Stimulated activated CD8-positive, alpha-beta memory T cell treated with anti-CD3 and anti-CD28 coated beads, Interleukin-7, amount 100 ng/mL, for 4 hours (primary cell): ENCODE measurements at regions not wholly inside any gene's neighbourhood (a gene's known extent, or its start where the extent isn't known, plus 50 kb on each side); places are given as distances from the start of the nearest gene placed in this dataset.

ENCODE experiments used
- DNase-seq, 2 donors: peaks; one replicate each; pipeline ENCODE4 v3.0.0-alpha.2; 2020; ENCODE audit warnings: low read depth in 2 of 2

DNA sequence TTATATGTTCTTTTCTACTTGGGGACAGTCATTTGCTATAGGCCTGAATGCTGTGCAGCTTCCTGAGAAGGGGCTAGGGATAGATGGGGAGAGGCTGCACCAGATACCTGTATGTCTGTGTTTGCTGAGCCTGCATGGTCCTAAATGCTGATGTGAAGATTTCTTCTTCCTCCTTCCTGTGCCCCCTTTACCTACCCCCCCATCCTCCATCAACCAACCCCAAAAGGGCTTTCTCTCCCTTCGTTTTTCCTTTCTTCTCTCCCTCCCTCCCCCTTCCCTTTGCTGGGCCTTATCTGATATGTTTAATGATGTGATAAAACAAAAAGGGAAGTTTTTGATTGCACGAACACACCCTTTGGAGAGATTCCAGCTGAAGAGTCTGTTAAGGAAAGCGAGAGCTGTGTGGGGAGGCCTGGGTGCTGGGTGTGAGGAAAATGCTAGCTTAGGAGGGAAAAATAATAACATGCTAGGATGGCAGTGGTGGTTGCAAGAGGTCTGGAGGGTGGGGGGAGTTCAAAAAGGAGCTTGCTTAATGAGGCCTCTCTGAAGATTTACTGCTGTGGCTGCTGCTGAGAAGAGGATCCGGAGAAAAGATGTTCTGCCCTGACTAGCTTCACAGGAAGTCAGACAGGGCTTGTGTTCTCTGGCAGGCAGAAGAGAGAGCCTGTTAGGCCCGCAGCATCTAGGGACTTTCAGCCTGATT lies 101.8 kb downstream of the SAMD9 start:
- DNase-seq: no peak

DNA sequence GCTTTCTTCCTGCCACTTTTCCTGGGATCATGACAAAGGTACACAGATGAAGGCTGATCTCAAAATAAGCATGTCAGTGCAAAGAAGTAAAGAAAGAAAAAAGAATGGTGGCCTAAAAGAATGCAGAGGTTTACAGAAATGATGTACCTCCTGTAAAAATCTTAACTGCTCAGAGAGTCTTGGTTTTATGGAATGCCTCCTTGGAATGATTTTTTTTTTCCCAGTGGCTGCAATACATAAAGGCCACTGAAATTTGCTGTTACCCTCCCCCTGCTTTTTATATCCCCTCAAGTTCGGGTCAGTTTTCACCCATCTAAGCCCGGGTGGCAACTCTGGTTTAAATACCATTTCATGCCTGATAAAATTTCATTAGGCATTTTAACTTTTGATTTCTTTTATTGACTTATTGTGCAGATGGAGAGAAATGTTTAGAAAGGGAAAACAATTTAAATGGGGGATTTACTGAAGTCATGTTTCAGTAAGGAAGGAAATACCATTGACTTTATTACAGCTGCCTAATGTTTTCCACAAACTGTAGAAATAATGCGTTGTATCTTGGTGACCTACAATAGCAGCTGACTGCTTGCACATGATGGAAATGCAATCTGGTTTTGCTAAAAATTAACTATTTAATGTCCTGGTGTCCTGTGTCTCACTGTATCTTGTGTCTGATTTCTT lies 102.5 kb downstream of the SAMD9 start:
- no peak for DNase-seq

DNA sequence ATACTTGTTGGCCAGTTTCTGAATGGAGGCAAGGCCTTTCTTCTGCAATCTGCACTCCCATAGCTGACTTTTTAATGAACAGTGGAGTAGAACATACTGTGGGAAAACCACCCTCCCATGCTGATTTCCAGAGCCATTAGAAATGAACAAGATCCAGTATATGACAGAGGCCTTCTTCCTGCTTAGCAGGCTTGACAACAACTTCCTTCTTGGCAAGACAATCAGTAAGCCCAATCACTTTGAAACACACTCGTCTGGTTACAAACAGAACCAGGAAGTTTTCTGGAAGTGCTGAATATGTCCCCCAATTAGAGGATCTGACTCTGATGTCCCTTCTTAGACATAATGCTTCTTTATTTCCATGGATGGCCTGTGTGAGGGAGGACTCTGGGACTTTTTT lies 103.4 kb downstream of the SAMD9 start:
- no peak for DNase-seq

DNA sequence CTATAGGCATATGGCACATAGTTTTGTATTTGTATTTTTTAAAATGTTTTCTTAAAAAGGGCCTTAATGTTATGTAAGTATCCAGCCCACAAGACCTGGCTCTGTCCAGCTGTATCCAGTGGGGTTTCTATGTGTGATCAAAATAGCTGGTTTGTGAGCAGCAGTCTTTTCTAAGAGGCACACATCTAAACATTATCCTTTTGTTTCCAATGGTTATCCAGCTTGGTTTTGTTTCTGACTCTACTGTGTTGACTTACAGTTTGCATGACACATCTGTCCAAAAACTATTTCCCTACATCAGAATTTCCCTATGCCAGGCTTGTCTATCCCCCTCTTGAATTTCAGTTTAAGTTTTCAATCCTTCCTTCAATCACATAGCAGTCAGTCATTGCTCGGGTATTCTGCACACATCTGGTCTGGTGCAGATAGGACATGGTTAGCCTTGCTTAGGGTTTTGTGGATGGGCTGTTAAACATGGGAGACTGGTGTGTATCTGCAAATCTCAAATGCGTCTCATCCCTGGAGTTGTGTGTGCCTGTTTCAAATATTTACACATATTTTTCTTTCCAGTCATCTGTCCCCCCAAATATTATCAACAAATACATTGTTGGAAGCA lies 104.2 kb downstream of the SAMD9 start:
- DNase-seq: no peak

DNA sequence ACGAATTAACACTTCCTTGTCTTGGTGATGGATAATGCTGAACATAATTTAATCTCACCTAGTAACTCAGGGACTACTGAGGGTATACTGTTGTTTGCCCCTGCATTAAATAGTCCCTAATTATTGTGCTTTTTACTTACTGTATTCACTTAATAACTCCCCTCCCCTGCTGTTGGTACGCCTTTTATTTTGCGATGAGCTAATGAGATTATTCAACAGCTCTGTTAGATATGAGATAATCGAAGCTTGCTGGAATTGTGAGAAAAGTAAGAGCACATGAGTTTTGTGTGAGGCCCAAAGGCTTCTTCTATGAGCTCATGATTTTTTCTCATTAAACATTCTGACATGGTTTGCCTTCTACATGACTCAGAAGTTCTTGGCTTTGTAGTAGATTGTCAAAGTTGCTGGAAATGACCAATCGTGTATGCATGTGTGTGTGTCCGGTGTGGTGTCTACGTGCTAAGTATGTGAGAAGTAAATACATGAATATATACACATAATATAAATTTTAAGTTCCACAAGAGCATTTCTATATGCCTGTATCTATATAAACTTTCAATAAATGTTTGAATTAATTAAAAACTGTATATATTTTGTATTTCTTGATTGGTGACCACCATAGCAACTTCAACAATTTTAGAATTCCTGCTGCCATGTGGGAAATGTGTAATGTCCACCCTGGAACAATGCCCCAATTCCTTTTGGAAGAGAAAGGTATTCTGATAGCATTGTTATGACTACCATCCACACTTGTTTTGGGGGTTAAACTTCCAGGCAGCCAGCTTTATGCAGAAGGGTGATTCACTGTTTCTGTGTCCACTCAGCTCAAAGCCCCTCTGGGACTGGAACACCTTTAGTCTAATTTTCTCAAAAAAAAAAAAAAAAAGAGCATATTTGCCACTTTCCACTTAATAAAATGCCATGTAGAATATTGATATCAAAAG lies 106.2 kb downstream of the SAMD9 start:
- DNase-seq: no peak

DNA sequence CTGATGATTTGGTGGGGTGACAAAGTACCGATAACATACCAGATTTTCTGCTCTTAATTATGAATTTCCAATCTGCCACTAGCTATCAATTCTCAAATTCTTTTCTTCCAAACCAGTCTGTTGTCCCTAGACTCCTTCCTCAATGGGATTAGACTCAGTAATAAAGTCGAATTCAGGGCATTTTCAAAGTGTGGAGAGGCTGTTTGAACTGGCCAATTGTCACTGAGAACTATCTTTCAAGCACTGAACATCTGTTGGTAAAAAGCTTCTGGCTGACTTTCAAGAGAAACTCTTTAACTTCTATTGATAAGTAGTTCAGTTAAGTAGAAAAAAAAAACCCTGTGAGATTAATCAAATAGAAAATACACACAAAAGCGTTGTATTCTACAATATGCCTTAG lies 108.9 kb downstream of the SAMD9 start:
- DNase-seq: no peak

DNA sequence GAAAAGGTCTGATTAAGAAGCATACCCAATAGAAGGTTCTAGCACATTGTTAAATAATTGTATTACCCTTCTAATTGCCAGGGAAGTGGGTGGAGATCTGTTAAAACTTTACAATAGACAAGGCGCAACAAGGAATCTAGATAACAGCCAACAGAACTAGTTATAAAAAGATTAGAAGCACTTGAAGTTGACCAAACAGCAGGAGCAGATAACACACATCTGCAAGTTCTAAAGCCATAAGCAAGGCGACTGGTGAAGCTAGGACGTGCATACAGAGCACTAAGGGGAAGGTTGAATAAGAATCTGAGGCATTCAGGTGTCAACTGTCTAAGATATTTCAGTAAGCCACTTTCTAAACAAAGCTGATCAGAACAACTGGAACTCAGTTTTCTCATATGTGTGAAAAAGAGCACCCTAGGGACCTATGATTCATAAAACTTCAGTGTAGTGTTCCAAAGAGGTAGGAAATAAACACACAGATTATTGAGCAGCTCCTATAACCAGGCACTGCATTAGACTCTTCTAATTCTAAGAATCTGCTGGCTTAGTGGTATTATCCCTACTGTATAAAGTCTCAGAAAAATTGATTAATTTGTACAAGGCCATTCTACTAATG lies 111.2 kb downstream of the SAMD9 start:
- no peak for DNase-seq

DNA sequence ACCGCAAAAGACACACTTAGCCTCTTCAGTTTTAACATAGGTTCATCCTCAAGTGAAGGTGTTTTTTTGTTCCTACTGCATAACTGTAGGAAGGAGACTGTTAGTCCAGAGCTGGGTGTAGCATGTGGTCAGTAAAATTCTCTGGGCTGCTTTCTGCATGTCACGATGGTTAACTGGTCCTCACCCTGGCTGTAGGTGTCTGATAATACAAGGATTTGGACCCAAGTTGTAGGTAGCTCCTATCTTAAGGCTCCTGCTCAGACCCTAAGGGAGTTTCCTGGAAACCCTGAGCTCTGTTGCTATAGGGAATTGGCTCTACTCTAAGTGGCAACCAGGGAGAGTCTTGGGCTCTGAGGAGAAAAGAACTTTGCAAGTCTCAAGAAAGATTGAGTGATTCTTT lies 112.9 kb downstream of the SAMD9 start:
- no peak for DNase-seq

DNA sequence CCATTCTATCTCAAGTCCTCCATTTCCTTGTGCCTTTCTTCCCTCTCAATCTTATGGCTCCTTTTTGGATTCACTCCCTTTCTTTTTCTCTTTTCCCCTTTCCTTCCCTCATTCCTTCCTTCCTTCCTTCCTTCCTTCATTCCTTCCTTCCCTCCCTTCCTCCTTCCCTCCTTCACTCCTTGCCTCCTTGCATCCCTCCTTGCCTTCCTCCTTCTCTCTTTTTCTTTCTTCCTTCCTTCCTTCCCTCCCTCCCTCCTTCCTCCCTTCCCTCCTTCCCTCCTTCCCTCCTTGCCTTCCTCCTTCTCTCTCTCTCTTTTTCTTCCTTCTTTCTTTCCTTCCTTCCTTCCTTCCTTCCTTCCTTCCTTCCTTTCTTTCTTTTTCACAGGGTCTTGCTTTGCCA lies 120.1 kb downstream of the SAMD9 start:
- DNase-seq: no peak

DNA sequence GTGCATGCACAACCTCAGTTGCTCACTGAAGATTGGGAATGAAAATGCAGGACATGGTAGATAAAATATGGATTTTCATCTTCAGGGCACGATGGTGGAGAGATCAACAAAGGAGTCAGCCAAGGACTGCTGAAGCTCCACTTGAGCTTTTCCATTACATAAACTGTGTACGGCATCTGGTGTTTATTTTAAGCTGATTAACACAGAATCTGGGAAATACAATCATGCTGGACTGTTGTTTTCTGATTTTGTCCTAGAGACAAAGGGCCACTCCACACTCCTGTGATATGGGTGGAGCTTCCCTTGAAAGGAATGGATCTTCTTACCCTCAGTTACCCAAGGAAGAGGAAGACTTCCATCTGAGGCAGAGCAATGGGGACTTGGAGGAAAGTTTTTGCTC lies 120.6 kb downstream of the SAMD9 start:
- no peak for DNase-seq

DNA sequence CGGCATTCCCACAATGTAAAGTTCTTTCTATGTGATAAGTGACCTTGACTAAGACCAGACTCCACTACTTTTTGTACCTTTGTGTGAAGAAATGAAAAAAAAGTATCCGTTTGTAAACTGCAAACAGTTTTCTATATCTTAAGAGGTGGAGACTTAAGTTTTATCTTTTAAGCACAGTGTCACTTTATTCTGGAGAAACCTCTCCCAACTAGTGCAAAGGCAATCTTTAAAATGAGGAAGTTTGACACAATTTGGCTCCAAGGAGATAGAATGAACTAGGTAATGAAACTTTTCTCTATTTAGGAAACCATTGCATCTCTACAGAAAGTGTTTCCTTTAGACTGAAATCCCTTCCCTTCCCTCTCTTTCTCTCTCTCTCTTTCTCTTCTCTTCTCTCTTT lies 122.9 kb downstream of the SAMD9 start:
- DNase-seq: no peak

DNA sequence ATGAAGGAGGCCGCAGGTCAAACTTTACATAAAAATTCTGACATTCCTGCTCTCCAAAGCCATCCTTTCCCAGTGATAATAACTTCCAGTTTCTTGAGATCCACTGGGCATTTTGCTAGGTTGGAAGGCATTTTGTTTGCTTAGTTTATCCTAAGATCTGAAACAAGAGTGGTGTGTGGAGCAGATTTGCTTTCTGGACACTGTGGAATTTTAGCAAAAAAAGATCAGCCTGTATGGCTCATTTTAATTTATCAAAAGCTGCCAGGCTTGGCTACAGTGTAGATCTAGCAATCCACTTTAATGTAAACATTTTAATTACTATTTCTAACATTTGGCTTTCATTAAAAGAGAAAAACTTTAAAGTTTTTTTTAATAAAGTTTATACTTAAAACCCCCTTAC lies 124.8 kb downstream of the SAMD9 start:
- no peak for DNase-seq

DNA sequence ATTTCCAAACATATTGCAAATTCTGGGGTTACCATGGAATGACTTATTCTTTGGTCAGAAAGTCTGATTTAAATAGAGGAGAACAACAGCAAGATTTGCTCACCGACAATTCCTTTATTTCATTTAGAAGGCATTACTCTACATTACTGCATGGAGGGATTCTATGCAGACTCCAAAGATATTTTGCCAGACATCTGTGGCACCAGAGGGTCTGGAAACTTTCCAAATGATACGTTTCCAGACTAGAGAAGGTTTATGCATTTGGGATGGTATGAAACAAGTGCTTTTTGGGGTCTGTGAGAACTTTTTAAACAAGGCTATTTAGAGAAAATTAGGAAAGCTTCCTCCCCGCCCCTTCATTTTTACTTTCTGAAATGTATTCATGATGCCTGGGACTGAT lies 125.3 kb downstream of the SAMD9 start:
- no peak for DNase-seq

DNA sequence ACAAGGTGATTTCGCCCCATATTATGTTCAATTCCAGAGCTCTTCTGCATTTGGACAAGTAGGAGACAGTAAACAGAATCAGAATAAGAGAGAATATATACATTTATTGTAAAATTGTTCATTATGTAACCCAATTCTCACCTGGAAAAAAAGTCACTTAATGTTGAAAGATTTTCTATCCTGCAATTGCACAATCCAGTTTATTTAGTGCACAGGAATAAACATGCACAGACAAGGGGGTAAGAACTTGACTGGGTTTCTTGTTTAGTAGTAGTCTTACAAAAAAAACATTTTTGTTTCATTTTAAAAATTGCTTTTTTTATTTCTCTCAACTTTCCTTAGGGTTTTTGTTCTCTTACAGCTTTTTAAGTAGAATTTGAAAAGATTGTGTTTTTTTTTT lies 126.6 kb downstream of the SAMD9 start:
- no peak for DNase-seq

DNA sequence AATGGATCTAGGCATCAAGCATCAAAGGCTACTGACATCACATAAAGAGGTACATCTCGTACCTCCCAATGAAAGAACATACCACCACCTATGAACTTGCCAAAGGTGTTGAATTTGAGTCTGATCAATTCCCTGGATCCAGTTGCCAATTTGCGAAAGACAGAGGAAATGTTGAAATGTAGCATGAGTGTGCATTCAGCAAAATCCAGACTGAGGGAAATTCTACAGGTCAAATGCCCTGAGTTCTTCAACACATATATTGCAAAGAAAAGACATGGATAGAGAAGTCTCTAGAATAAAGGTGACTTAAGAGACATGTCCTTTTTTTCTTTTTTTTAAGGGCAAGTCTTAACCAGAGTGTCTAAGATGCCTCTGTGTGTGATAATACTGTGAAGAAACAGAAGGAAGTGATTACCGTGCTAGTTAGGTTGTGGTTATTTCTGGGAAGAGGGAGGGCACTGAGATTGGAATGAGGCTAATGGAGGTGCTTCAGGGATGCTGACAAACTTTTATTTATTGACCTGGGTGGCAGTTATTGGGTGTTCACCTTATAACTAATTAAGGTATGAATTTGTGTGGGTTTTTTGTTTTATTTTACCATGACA lies 128.7 kb downstream of the SAMD9 start:
- DNase-seq: no peak

DNA sequence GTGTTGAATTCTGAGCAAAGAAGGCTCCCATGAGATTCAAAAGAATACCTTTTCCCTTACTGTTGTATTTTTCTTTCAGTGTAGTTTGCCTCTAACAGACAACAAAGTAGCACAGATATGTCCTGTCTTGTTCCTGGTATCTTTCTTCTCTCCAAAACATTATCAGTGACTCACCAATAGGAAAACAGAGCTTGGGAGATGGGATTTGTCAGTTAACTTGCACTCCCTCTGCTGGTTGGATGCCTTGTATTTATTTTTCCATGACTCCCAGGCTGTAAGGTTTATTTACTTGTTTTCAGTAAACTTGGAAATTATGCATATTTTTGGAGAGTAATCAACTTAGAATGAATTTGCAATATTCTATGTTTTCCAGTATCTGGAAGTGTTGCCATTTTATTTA lies 129.7 kb downstream of the SAMD9 start:
- no peak for DNase-seq

DNA sequence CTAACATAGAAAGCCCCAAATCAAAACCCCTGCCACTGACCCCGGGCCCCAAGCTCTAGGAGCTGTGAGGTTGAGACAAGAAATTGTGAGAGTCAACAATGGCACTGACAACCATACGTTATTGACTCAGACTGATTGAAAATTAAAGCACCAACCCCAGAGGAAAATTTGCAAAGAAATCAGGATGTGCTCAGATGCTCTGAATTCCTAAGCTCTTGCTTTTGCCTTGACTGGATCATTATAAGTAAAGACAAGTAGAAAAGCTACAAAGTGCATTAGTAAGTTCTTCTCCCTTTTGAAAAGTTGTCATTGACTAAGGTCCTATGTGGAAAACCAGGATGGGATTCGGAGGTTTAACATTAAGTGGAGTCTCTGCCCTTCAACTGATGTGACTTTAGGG lies 130.2 kb downstream of the SAMD9 start:
- DNase-seq: no peak

DNA sequence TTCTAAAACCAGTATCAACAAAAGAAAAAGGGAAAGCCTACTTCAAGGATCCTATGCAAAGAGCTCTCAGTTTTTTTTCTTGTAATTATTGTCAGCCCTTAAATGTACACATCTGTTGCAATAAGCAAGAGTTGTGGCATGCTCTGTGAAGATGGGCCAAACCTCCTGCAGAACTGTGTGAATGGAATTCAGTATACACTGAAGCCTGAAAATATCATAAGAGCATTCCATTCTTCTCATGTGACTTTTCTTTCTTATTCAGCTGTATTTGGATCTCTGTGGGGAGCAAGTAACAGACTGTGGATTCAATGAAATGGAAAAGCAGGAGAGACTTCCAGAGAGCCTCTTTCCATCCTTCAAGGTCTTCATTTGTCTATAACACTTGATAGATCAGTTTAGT lies 130.7 kb downstream of the SAMD9 start:
- no peak for DNase-seq

DNA sequence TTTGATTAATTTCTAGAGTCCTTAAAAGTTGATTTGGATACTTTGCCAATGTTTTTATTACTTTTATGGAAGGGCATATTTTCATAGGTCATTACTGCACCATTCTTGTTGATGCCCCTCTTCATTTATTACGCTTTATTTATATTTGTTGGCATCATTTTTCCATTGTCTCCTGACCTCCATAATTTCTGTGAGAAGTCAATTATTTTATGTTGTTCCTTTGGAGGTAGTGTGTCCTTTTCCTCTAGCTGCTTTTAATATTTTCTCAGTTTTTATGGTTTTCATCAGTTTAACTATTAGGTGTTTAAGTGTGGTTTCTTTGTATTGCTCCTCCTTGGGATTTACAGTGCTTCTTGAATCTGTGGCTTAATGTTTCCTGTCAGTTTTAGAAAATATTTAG lies 134.9 kb downstream of the SAMD9 start:
- no peak for DNase-seq

DNA sequence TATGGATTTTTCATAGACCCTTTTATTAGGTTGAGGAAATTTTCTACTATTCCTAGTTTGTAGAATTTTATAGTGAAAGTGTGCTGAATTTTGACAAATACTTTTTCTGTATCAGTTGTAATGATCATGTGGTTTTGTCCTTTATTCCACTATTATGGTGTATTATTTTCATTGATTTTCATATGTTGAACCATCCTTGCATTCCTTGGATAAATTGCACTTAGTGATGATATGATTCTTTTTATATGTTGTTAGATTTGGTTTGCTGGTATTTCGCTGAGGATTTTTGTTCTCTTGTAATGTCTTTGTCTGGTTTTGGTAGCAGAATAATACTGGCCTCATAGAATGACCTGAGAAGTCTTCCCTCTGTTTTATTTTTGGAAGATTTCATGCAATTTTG lies 140.6 kb upstream of the CDK6 start:
- DNase-seq: no peak

DNA sequence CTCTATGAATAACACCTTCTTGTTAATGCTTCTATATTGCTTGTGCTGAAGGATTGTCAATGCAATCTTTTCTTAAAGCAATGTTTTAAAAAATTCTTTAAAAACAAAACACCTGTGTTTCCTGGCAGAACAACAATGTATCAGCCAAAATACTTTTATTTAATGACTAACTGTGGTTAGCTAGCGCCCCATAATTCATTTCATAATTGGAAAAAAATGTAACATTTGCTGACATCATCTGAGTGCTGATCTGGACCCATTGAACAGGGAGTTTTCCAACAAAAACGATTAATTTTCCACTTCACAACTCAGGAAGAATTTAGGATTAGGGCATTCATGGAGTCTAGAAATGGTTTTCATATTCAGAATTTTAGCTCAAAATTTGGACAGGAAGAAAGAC lies 137.6 kb upstream of the CDK6 start:
- no peak for DNase-seq
